NCI-H345 (cell line): ENCODE measurements at regions not wholly inside any gene's neighbourhood (a gene's known extent, or its start where the extent isn't known, plus 50 kb on each side); places are given as distances from the start of the nearest gene placed in this dataset.

Experiments
- DNase-seq: peaks from one replicate; lab custom pipeline; 2025; lab: John Stamatoyannopoulos, UW

DNA sequence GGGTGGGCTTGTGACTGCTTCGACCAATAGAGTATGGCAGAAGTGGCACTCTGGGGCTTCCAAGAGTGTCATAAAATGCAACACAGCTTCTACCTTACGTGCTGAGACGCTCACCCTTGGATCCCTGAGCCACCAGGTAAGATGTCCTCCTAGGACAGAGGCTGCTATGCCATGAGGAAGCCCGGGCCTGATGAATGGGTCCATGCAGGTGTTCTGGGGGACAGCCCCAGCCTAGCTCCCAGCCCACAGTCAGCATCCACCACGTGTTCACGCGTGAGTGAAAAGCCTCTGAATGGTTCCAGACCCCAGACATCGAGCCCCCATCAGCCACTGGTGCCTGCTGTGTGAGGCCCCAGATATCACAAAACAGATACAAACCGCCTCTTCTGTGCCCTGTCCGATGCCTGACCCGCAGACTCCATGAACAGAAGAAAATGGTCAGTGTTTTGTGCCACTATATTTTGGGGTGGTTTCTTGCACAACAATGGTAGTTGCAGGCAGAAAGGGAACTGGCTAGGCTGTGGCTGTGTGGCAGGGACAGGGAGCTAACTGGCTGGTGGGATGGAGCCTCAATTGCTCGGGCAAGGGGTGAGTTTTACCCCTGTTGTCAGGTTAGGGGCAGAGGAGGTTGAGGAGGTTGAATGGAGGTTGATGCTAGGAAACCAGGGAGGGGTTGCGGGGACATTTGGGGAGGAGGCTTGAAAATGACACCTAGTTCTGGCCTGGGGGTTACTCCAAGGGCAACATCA, 92.2 kb downstream of the LINGO1 start:
- no peak for DNase-seq

DNA sequence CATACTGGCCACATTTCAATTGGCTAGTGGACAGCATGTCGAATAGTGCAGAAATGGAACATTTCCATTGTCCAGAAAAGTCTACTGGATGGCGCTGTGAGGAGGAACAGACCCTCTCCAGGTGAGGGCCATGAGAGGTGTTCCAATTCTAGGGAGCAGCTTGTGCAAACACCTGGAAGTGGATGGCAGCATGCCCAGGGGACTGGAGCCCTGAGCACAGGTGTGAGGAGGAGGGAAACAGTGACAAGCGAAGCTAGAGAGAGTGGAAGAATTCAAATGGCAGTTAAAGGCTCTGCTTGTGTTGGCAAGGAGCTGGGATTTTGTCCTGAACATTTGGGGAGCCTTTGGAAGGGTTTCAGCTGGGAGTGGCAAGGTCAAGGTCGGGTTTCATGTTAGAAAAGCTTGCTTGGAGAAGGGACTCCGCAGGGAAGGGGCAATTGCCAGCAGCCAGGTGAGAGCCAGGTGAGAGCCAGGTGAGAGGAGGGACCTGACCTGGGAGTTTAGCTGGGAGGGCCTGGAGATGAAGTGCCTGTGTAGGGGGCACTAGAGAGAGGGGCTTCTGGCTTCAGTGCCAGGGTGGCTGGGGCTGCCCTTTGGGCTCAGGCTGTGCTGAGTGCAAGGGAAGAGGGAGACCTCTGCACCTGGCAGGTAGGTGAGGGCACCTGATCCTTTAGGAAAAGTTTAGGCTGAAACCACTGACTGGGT, 93.8 kb downstream of the LINGO1 start:
- peak; percentile 59 for DNase-seq

DNA sequence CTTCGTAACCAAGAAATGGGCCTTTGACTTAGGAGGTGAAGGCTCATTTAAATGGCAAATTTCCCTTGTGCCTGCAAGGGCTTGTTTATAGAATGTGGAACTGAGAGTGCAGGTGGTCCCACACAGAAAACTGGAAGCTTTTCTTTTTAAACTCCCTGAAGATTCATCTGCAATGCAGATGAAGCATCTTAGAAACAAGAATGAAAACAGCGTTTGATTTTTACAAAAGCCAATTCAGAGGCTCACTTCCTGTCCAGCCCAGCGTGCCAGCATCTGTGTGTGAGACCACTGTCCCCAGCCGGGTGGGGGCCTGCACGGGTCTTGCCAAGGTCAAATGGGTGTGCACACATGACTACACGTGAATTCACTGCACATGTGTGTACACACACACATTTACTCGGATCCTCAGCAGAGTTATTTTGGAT, 94.7 kb downstream of the LINGO1 start:
- DNase-seq: no peak

DNA sequence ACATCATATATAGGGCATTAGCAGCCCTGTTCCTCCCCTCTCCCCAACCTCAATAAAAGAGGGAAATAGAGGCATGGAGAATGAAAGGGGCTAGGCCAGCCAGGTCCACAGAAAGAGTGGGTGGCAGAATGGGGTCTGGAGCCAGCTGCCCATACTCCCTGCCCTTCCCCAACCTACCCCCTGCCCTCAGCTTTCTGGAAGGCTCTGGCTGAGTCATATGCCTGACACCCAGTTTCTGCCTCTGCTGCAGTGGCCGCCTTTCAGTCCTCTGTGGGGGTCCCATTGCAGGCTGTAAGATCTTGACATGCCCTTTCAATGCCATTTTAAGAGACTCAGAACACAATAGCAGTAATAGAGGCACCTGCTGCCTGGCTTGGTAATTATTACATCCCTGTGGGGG, 95.7 kb downstream of the LINGO1 start:
- DNase-seq: no peak

DNA sequence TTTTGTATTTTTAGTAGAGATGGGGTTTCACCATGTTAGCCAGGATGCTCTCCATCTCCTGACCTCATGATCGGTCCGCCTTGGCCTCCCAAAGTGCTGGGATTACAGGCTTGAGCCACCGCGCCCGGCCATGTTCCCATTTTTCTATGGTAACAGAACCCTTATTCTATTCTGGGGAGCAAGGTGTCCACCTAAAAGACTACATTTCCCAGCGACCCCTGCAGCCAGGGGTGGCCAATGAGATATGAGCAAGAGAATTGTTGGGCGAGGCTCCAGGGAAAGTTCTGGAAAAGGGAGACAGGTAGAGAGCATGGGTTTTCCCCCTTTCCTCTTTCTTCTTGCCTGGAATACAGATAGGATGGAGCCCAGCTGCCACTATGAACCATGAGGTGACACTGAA, 96.9 kb downstream of the LINGO1 start:
- no peak for DNase-seq
